Stimulated activated naive CD4-positive, alpha-beta T cell treated with Interleukin-2 at 50 U/mL for 16 hours (primary cell): ENCODE measurements at regions not wholly inside any gene's neighbourhood (a gene's known extent, or its start where the extent isn't known, plus 50 kb on each side); places are given as distances from the start of the nearest gene placed in this dataset.
A peak's percentile ranks its signal among the peaks of the same experiment; 100 is the strongest.

Experiments used
- DNase-seq: peaks from one replicate; lab custom pipeline; 2025; lab: John Stamatoyannopoulos, UW

GRCh38 chr2:136452528-136452927, 312.8 kb upstream of the THSD7B start:
- no peak for DNase-seq

GRCh38 chr2:136448986-136449780, 316.2 kb upstream of the THSD7B start:
- no peak for DNase-seq

- DNase-seq = no peak
Observed at GRCh38 chr2:136448432-136448831, 316.9 kb upstream of the THSD7B start.

- no peak for DNase-seq
Observed at GRCh38 chr2:136444323-136444722, 321.0 kb upstream of the THSD7B start.

- DNase-seq = no peak
Observed at GRCh38 chr2:136443661-136444060, 321.7 kb upstream of the THSD7B start.

GRCh38 chr2:136441979-136442714, 323.2 kb upstream of the THSD7B start:
- DNase-seq = no peak

- DNase-seq = no peak
Observed at GRCh38 chr2:136439064-136439676, 321.2 kb upstream of the CXCR4 start.

GRCh38 chr2:136437461-136437860, 319.5 kb upstream of the CXCR4 start:
- no peak for DNase-seq

GRCh38 chr2:136436936-136437335, 319.0 kb upstream of the CXCR4 start:
- no peak for DNase-seq

- no peak for DNase-seq
Observed at GRCh38 chr2:136434251-136434715, 316.3 kb upstream of the CXCR4 start.

GRCh38 chr2:136433261-136433660, 315.3 kb upstream of the CXCR4 start:
- no peak for DNase-seq

- DNase-seq = no peak
Observed at GRCh38 chr2:136424112-136424511, 306.2 kb upstream of the CXCR4 start.

- DNase-seq = peak; percentile 78
Observed at GRCh38 chr2:136423516-136423996, 305.6 kb upstream of the CXCR4 start.

GRCh38 chr2:136422512-136422911, 304.6 kb upstream of the CXCR4 start:
- DNase-seq = no peak

- no peak for DNase-seq
Observed at GRCh38 chr2:136420346-136420745, 302.4 kb upstream of the CXCR4 start.

- no peak for DNase-seq
Observed at GRCh38 chr2:136411946-136412345, 294.0 kb upstream of the CXCR4 start.

- DNase-seq = no peak
Observed at GRCh38 chr2:136410673-136411072, 292.7 kb upstream of the CXCR4 start.

GRCh38 chr2:136408795-136409194, 290.8 kb upstream of the CXCR4 start:
- no peak for DNase-seq

- no peak for DNase-seq
Observed at GRCh38 chr2:136407952-136408318, 290.0 kb upstream of the CXCR4 start.

- no peak for DNase-seq
Observed at GRCh38 chr2:136407117-136407951, 289.4 kb upstream of the CXCR4 start.

- DNase-seq = no peak
Observed at GRCh38 chr2:136404925-136405324, 287.0 kb upstream of the CXCR4 start.

- no peak for DNase-seq
Observed at GRCh38 chr2:136404176-136404575, 286.2 kb upstream of the CXCR4 start.
